ENCODE measurements at regions not wholly inside any gene's neighbourhood (a gene's known extent, or its start where the extent isn't known, plus 50 kb on each side); places are given as distances from the start of the nearest gene placed in this dataset.

GRCh38 chr12:111297703-111298426, 71.0 kb downstream of the PHETA1 start:
- H3K27ac ChIP-seq = no peak overlapping the region

GRCh38 chr12:111296906-111297463, 71.9 kb downstream of the PHETA1 start:
- TF ChIP-seq CTCF (conservative IDR thresholded peaks at IDR 0.05) (no peak), ZFX (IDR thresholded peaks at IDR 0.05) (no peak)
- H3K27ac ChIP-seq = no peak overlapping the region

More at GRCh38 chr12:111297703-111298426, 71.0 kb downstream of the PHETA1 start:
- no peak for TF ChIP-seq CTCF (conservative IDR thresholded peaks at IDR 0.05)
- no peak for TF ChIP-seq ZFX (IDR thresholded peaks at IDR 0.05)

DNA sequence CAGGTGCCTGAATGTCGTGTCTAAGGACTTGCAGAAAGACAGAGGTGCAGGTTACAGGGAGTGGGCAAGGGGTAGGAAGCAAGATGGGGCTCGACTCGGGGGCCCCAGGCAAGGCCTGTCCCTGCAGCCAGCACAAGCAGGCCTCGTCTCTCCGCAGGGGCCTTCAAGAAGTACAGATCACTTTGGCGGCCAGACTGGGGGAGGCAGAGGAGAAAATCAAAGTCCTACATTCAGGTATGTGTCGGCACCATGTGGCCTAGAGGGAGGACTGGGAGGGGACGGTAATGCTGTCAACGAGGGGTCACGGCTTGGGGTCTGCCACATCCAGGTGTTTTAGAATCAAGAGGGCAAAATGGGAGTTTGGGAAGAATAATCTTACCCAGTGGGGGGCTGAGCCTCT, 73.7 kb downstream of the PHETA1 start:
- H3K27ac ChIP-seq = no peak overlapping the region
- TF ChIP-seq ZFX (IDR thresholded peaks at IDR 0.05) (no peak), CTCF (conservative IDR thresholded peaks at IDR 0.05) (no peak)

- no peak for TF ChIP-seq CTCF (conservative IDR thresholded peaks at IDR 0.05)
- TF ChIP-seq ZFX (IDR thresholded peaks at IDR 0.05) = no peak
- H3K27ac ChIP-seq = no peak overlapping the region
Measured at GRCh38 chr12:111293266-111294009, 75.5 kb downstream of the PHETA1 start.

GRCh38 chr12:111291357-111291756, 77.5 kb downstream of the PHETA1 start:
- H3K27ac ChIP-seq = no peak overlapping the region
- TF ChIP-seq CTCF (conservative IDR thresholded peaks at IDR 0.05) (no peak), ZFX (IDR thresholded peaks at IDR 0.05) (no peak)

- no peak overlapping the region for H3K27ac ChIP-seq
- TF ChIP-seq ZFX (IDR thresholded peaks at IDR 0.05) = no peak
- TF ChIP-seq CTCF (conservative IDR thresholded peaks at IDR 0.05) = no peak
Measured at GRCh38 chr12:111288771-111289170, 80.1 kb downstream of the PHETA1 start.
